ENCODE measurements at regions not wholly inside any gene's neighbourhood (a gene's known extent, or its start where the extent isn't known, plus 50 kb on each side); places are given as distances from the start of the nearest gene placed in this dataset.

- ATAC-seq = no peak
- TF ChIP-seq EZH2 (IDR thresholded peaks at IDR 0.05; ENCODE audit: low read length, unreplicated experiment) (no peak), CTCF (conservative IDR thresholded peaks at IDR 0.05; ENCODE audit: low read depth, low read length) (no peak)
These were observed 432.4 kb upstream of the PMFBP1 start for GRCh38 chr16:72604375-72604774.

GRCh38 chr16:72602499-72602898 is 430.5 kb upstream of the PMFBP1 start:
- no peaks in the 10 kb centered on the region for H3K36me3 ChIP-seq (ENCODE audit: low read depth, low read length)
- H3K9ac ChIP-seq (ENCODE audit: low read length) = no peak overlapping the region
- H3K27ac ChIP-seq (ENCODE audit: low read length) = no peak overlapping the region
- no peaks in the 10 kb centered on the region for H3K79me2 ChIP-seq (ENCODE audit: low read length)
- no peak overlapping the region for H2AFZ ChIP-seq (ENCODE audit: low read length)
- CTCF ChIA-PET = interaction anchor here (0.5 kb wide), 1 partner anchor 574 kb away, joined by 3 read pairs; no protein-coding TSS in a partner anchor
- H3K27me3 ChIP-seq (ENCODE audit: low read length) = no peaks in the 10 kb centered on the region
- no peak overlapping the region for H3K4me3 ChIP-seq (ENCODE audit: low read length)
- H3K9me3 ChIP-seq (ENCODE audit: low read length) = no peaks in the 10 kb centered on the region
- no TSS peak for BruUV-seq (replicated peaks)
- no peaks in the 10 kb centered on the region for H4K20me1 ChIP-seq (ENCODE audit: low read length)
- TF ChIP-seq EZH2 (IDR thresholded peaks at IDR 0.05; ENCODE audit: low read length, unreplicated experiment) = no peak
- no peak for TF ChIP-seq CTCF (conservative IDR thresholded peaks at IDR 0.05; ENCODE audit: low read depth, low read length)
- no peak for TF ChIP-seq EZH2phosphoT487 (IDR thresholded peaks at IDR 0.05; ENCODE audit: borderline replicate concordance, low read length)
- intact Hi-C loops (cut with micrococcal nuclease) = no loop called here
- H3F3A ChIP-seq (ENCODE audit: low read length, unreplicated experiment) = no peaks in the 10 kb centered on the region
- POLR2A ChIA-PET (ENCODE audit: unreplicated experiment) = no interaction called here
- no peak overlapping the region for H3K4me2 ChIP-seq (ENCODE audit: low read length)
- H3K9me2 ChIP-seq (replicated peaks; ENCODE audit: low read length) = no peaks in the 10 kb centered on the region
- DNase-seq (no peak), ATAC-seq (no peak)
- H3K4me1 ChIP-seq (ENCODE audit: insufficient read depth, low read length) = no peaks in the 10 kb centered on the region

More at GRCh38 chr16:72604375-72604774, 432.4 kb upstream of the PMFBP1 start:
- ChIA-PET CTCF (no interaction called here), POLR2A (ENCODE audit: unreplicated experiment) (no interaction called here)
- Histone ChIP-seq H3K4me1 (ENCODE audit: insufficient read depth, low read length) (no peaks in the 10 kb centered on the region), H3F3A (ENCODE audit: low read length, unreplicated experiment) (no peaks in the 10 kb centered on the region), H3K27me3 (ENCODE audit: low read length) (no peaks in the 10 kb centered on the region), H4K20me1 (ENCODE audit: low read length) (no peaks in the 10 kb centered on the region), H3K9me2 (replicated peaks; ENCODE audit: low read length) (no peaks in the 10 kb centered on the region), H3K9ac (ENCODE audit: low read length) (no peak overlapping the region), H3K79me2 (ENCODE audit: low read length) (no peaks in the 10 kb centered on the region), H3K4me3 (ENCODE audit: low read length) (no peak overlapping the region), H3K36me3 (ENCODE audit: low read depth, low read length) (no peaks in the 10 kb centered on the region), H3K27ac (ENCODE audit: low read length) (no peak overlapping the region), H2AFZ (ENCODE audit: low read length) (no peak overlapping the region), H3K4me2 (ENCODE audit: low read length) (no peak overlapping the region), H3K9me3 (ENCODE audit: low read length) (no peaks in the 10 kb centered on the region)
- BruUV-seq (replicated peaks) = no TSS peak
- intact Hi-C loops (cut with micrococcal nuclease) = no loop called here
- no peak for DNase-seq

- CTCF ChIA-PET = no interaction called here
- intact Hi-C loops (cut with micrococcal nuclease) = no loop called here
These were observed 426.7 kb upstream of the PMFBP1 start for GRCh38 chr16:72598696-72599095.

More at GRCh38 chr16:72598696-72599095, 426.7 kb upstream of the PMFBP1 start:
- Histone ChIP-seq H3K9me3 (ENCODE audit: low read length) (no peaks in the 10 kb centered on the region), H3K4me3 (ENCODE audit: low read length) (no peak overlapping the region), H3F3A (ENCODE audit: low read length, unreplicated experiment) (no peaks in the 10 kb centered on the region), H3K27ac (ENCODE audit: low read length) (no peak overlapping the region), H2AFZ (ENCODE audit: low read length) (no peak overlapping the region), H3K27me3 (ENCODE audit: low read length) (no peaks in the 10 kb centered on the region), H4K20me1 (ENCODE audit: low read length) (no peaks in the 10 kb centered on the region), H3K79me2 (ENCODE audit: low read length) (no peaks in the 10 kb centered on the region), H3K9ac (ENCODE audit: low read length) (no peak overlapping the region), H3K4me2 (ENCODE audit: low read length) (no peak overlapping the region), H3K9me2 (replicated peaks; ENCODE audit: low read length) (no peaks in the 10 kb centered on the region), H3K36me3 (ENCODE audit: low read depth, low read length) (no peaks in the 10 kb centered on the region), H3K4me1 (ENCODE audit: insufficient read depth, low read length) (no peaks in the 10 kb centered on the region)
- POLR2A ChIA-PET (ENCODE audit: unreplicated experiment) = no interaction called here
- no TSS peak for BruUV-seq (replicated peaks)
- TF ChIP-seq EZH2 (IDR thresholded peaks at IDR 0.05; ENCODE audit: low read length, unreplicated experiment) = no peak
- no peak for TF ChIP-seq EZH2phosphoT487 (IDR thresholded peaks at IDR 0.05; ENCODE audit: borderline replicate concordance, low read length)
- no peak for TF ChIP-seq CTCF (conservative IDR thresholded peaks at IDR 0.05; ENCODE audit: low read depth, low read length)
- ATAC-seq (no peak), DNase-seq (no peak)
